Subcutaneous abdominal adipose tissue (tissue), 5 donors: ENCODE measurements at regions not wholly inside any gene's neighbourhood (a gene's known extent, or its start where the extent isn't known, plus 50 kb on each side); places are given as distances from the start of the nearest gene placed in this dataset.

ENCODE experiments used
- H3K27ac ChIP-seq: one replicate; pipeline ENCODE4 v1.7.0; 2013; ENCODE audit warnings: low read depth, mild to moderate bottlenecking, inconsistent platforms, low read length, moderate library complexity
- H3K27me3 ChIP-seq, 5 donors: one replicate each; pipeline ENCODE4 v1.7.0; 2013; ENCODE audit warnings: low read length in 5 of 5, inconsistent platforms in 1 of 5; ENCODE audit not compliant: control insufficient read depth in 5 of 5, insufficient read depth in 4 of 5
- H3K36me3 ChIP-seq, 5 donors: one replicate each; pipeline ENCODE4 v1.7.0; 2013; ENCODE audit warnings: low read length in 5 of 5; ENCODE audit not compliant: control insufficient read depth in 5 of 5, insufficient read depth in 5 of 5
- H3K4me1 ChIP-seq, 5 donors: one replicate each; pipeline ENCODE4 v1.7.0; 2013; ENCODE audit warnings: low read length in 5 of 5, mild to moderate bottlenecking in 3 of 5, moderate library complexity in 1 of 5; ENCODE audit not compliant: control insufficient read depth in 5 of 5, insufficient read depth in 5 of 5
- H3K4me3 ChIP-seq, 5 donors: one replicate each; pipeline ENCODE4 v1.7.0; 2013; ENCODE audit warnings: low read length in 5 of 5, low read depth in 1 of 5
- H3K9ac ChIP-seq, 5 donors: one replicate each; pipeline ENCODE4 v1.7.0; 2013; ENCODE audit warnings: low read length in 5 of 5, mild to moderate bottlenecking in 4 of 5, moderate library complexity in 3 of 5
- H3K9me3 ChIP-seq, 5 donors: one replicate each; pipeline ENCODE4 v1.7.0; 2013; ENCODE audit warnings: low read length in 5 of 5; ENCODE audit not compliant: control insufficient read depth in 5 of 5
- donor health status: healthy.
- donor health status: healthy.
- donor health status: healthy.
- donor health status: healthy.
- donor health status: healthy.

DNA sequence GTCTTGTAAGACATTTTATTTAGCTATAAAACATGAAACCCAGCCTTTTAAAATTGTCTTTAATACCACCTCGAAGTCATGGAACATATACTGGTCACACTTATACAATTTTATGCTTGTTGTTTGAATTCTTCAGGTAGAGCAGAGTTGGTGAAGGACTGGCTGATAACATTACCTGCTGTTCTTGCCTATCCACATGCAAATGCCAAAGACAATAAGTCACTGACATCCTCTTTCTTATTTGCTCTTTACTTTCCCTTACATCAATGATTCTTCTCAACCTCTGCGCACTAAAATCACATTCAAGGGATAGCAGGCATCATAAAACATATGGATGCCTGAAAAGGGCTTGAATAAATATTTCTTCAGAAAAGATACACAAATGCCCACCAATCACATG is 392.5 kb upstream of the ATP11B start:
- Histone ChIP-seq H3K27me3 (no peaks in the 10 kb centered on the region), H3K27ac (no peak overlapping the region), H3K36me3 (no peaks in the 10 kb centered on the region), H3K9ac (no peak overlapping the region), H3K4me1 (peaks cover 0 to 6% (median 3%) of the 10 kb centered on the region in 5 donors), H3K4me3 (no peak overlapping the region), H3K9me3 (no peaks in the 10 kb centered on the region)

DNA sequence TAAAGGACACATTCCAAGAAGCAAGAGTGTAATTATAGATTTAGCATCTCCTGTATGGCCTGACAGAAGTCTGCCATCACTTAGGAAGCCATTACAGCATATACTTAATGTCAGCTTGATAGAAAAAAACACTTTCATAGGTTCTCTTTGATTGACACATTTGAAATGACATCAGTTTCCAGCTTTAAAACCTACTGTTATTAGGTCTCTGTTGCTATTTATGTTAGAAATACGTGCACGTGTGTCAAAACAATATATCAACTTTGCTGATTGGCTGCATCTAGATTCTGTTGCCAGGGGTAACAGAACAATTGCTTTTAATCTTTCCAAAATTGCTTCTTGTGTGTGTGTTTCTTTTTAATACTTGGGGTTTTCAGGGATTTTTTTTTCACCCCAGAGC is 389.3 kb upstream of the ATP11B start:
- Histone ChIP-seq H3K4me3 (no peak overlapping the region), H3K4me1 (peaks cover 0 to 17% (median 3%) of the 10 kb centered on the region in 5 donors), H3K27me3 (no peaks in the 10 kb centered on the region), H3K9ac (no peak overlapping the region), H3K36me3 (no peaks in the 10 kb centered on the region), H3K9me3 (no peaks in the 10 kb centered on the region), H3K27ac (no peak overlapping the region)

DNA sequence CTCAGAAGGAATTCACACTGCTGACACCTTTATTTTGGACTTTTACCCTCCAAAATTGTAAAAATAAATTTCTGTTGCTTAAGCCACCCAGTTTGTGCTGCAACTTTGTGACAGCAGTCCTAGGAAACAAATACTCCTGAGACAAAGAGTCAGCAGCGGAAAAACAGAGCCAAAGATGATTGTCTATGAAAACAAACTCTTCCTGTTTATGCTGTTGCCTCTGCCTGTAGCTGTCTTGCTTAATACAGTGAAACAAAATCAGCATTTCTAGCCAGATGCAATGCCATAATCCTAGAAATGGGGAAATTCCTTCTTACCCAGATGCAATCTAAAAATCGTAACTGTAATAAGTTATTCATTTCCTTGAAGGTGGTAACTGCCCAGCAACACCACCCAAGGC is 387.5 kb upstream of the ATP11B start:
- Histone ChIP-seq H3K4me1 (peaks cover 0 to 17% (median 3%) of the 10 kb centered on the region in 5 donors), H3K36me3 (no peaks in the 10 kb centered on the region), H3K27ac (peak overlapping the region; percentile 15), H3K27me3 (no peaks in the 10 kb centered on the region), H3K9ac (no peak overlapping the region), H3K9me3 (no peaks in the 10 kb centered on the region), H3K4me3 (peak overlapping the region in 1 of 5 donors; percentile 7)

DNA sequence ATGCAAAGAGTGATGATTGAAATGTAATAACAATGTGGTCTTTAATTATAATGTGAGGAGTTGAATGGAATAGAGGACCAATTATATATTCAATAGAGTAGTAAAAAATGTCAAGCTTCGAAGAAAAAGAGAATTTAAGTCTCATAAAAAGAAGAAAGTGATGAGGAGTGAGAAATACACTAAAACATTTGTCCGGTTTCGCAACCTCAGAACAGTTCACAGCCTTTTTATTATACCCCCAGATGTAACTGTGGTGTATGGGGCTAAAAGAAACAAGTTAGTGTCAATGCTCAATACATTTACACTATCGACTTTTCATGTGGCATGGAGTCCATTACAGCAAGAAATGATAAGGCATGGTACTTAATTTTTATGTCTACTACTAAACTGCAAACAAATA is 386.5 kb upstream of the ATP11B start:
- Histone ChIP-seq H3K9me3 (no peaks in the 10 kb centered on the region), H3K36me3 (no peaks in the 10 kb centered on the region), H3K4me3 (no peak overlapping the region), H3K27ac (no peak overlapping the region), H3K27me3 (no peaks in the 10 kb centered on the region), H3K9ac (no peak overlapping the region), H3K4me1 (peaks cover 0 to 17% (median 3%) of the 10 kb centered on the region in 5 donors)

DNA sequence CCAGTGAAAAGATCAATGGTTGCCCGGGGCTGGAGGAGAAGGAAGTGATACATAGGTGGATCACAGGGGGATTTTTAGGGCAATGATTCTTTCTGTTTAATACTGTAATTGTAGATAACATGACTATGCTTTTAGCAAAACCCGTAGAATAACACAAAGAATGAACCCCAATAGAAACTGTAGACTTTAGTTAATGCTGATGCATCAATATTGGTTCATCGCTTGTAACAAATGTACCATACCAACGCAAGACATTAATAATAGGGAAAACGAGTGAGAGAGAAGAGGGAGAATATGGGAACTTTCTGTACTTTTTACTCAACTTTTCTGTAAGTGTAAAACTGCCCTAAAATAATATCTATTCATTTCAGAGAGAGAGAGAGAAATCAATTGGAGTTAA is 383.3 kb upstream of the ATP11B start:
- Histone ChIP-seq H3K4me1 (peaks cover 0 to 17% (median 3%) of the 10 kb centered on the region in 5 donors), H3K27ac (no peak overlapping the region), H3K36me3 (no peaks in the 10 kb centered on the region), H3K9me3 (no peaks in the 10 kb centered on the region), H3K9ac (no peak overlapping the region), H3K27me3 (no peaks in the 10 kb centered on the region), H3K4me3 (no peak overlapping the region)

DNA sequence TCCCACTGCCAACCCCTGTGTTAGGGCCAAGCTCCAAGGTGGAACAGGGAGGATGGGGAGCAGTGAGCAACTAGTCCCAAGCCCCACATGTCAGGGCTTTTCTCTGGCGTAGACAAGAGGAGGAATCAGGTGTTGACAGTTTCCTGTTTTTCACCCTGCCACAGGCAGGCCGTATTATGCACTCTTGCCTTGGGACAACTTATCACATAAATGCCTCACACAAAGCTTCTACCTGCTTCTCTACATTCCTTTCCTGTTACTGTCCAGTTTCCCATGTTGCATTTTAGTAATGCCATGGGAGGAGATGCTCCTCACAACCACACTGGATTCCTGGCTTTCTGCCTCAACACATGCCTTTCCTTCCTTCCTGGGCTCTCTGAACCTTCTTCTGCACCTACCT is 381.2 kb upstream of the ATP11B start:
- Histone ChIP-seq H3K9ac (no peak overlapping the region), H3K27me3 (no peaks in the 10 kb centered on the region), H3K27ac (no peak overlapping the region), H3K4me3 (no peak overlapping the region), H3K36me3 (no peaks in the 10 kb centered on the region), H3K9me3 (no peaks in the 10 kb centered on the region), H3K4me1 (peaks cover 0 to 7% (median 0%) of the 10 kb centered on the region in 5 donors)

DNA sequence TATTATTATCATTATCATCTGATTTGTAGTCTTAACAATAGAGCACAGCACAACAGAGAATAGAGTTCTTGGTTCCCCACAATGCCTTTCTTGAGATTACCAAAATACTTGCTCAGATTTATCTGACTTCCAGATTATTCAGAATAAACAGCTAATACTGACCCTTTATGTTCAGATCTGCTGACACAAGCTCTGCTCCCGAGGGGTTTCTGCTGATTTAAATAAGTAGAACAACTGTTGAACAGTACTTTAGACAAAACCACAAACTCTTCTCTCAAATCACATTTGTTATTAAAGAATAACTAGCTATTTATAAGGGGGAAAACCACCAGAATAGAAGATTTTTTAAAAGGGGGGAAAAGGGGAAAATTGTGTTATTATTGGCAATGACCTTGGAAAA is 380.2 kb upstream of the ATP11B start:
- Histone ChIP-seq H3K9ac (no peak overlapping the region), H3K27ac (no peak overlapping the region), H3K27me3 (no peaks in the 10 kb centered on the region), H3K9me3 (no peaks in the 10 kb centered on the region), H3K4me1 (peaks cover 0 to 6% (median 0%) of the 10 kb centered on the region in 5 donors), H3K36me3 (no peaks in the 10 kb centered on the region), H3K4me3 (no peak overlapping the region)

DNA sequence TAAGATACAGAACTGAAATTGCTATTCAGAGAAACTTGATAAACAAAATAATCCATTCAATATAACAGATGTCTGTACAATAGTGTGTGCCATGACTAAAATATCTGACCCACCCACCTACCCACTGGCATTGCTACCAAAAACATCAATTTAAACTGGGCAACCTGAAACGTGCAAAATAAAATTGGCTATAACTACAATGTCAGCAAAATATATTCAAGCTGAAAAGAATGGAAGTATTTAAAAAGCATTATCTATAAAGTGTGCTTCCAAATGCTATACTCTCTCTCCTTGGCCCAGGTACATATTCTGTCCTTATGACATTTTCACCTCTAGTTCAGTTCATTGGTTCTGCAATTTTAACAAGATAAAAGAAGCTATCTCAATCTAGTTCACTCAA is 379.6 kb upstream of the ATP11B start:
- no peak overlapping the region for H3K4me3 ChIP-seq
- no peaks in the 10 kb centered on the region for H3K9me3 ChIP-seq
- no peaks in the 10 kb centered on the region for H3K27me3 ChIP-seq
- H3K4me1 ChIP-seq, result peaks cover 0 to under 1% (median 0%) of the 10 kb centered on the region in 5 donors
- H3K36me3 ChIP-seq, result no peaks in the 10 kb centered on the region
- no peak overlapping the region for H3K9ac ChIP-seq
- H3K27ac ChIP-seq, result no peak overlapping the region

DNA sequence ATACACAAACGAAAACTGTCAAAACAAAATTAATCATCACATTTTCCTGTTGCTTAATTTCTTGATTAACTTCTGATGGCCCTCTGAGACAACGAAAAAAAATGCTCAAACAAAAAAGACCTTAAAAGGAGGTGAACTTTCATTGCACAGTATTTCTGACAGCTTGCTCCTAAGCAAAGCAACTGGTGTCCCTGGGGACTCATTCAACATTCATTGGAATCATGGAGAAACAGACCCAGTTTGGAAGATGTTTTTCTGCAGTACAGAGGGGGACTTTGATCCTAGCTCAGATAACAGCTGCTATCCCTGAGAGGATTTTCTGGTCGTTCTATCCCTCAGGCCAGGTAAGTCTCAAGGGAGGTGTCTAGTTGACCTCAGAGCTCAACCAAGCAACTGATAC is 378.7 kb upstream of the ATP11B start:
- Histone ChIP-seq H3K27me3 (no peaks in the 10 kb centered on the region), H3K4me1 (no peaks in the 10 kb centered on the region), H3K9ac (no peak overlapping the region), H3K9me3 (no peaks in the 10 kb centered on the region), H3K36me3 (no peaks in the 10 kb centered on the region), H3K27ac (no peak overlapping the region), H3K4me3 (no peak overlapping the region)

DNA sequence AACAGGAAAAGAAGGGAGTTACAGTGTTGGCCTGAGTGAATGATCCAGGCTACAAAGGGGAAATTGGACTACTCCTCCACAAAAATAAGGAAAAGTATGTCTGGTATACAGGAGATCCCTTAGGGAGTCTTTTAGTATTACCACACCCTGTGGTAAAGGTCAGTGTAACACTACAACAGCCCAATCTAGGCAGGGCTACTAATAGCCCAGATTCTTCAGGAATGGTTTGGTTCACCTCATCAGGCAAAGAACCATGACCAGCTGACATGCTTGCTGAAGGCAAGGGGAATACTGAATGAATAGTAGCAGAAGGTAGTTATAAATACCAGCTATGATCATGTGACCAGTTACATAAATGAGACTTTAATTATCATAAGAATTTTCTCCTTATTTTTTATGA is 372.6 kb upstream of the ATP11B start:
- no peaks in the 10 kb centered on the region for H3K27me3 ChIP-seq
- no peak overlapping the region for H3K9ac ChIP-seq
- no peaks in the 10 kb centered on the region for H3K36me3 ChIP-seq
- no peak overlapping the region for H3K27ac ChIP-seq
- no peak overlapping the region for H3K4me3 ChIP-seq
- H3K9me3 ChIP-seq, result no peaks in the 10 kb centered on the region
- H3K4me1 ChIP-seq, result peaks cover 0 to 6% (median 0%) of the 10 kb centered on the region in 5 donors

DNA sequence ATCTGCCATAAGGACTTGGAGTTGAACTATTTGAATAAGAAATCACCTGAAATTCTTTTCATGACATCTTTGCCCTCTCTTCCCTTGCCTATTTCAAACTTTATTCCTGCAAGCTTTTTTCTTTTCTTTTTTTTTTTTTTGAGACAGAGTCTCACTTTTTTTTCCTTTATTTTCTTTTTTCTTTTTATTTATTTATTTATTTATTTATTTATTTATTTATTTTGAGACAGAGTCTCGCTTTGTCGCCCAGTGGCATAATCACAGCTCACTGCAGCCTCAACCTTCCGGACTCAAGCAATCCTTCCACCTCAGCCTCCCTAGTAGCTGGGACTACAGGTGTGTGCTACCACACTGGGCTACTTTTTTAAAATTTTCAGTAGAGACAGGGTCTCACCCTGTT is 369.3 kb upstream of the ATP11B start:
- Histone ChIP-seq H3K36me3 (no peaks in the 10 kb centered on the region), H3K9ac (no peak overlapping the region), H3K27me3 (no peaks in the 10 kb centered on the region), H3K4me1 (peaks cover 0 to 6% (median 0%) of the 10 kb centered on the region in 5 donors), H3K4me3 (no peak overlapping the region), H3K27ac (no peak overlapping the region), H3K9me3 (no peaks in the 10 kb centered on the region)
